ENCODE measurements at regions not wholly inside any gene's neighbourhood (a gene's known extent, or its start where the extent isn't known, plus 50 kb on each side); places are given as distances from the start of the nearest gene placed in this dataset.
"Not testable (repeated sequence)": the region's sequence is repeated elsewhere in the genome, so short reads cannot be mapped to it uniquely, and the experiment has no call there.

- H3K4me1 ChIP-seq (ENCODE audit: control insufficient read depth, insufficient read depth, low read length): no peaks in the 10 kb centered on the region
- DNase-seq (ENCODE audit: low read depth in 4 of 6, low spot score in 6 of 6): no peak
- H3K36me3 ChIP-seq (ENCODE audit: control insufficient read depth, insufficient read depth, low read length): no peaks in the 10 kb centered on the region
- no peaks in the 10 kb centered on the region for H3K9me3 ChIP-seq (ENCODE audit: control insufficient read depth, insufficient read depth, low read length)
- H3K4me3 ChIP-seq (ENCODE audit: low read depth, low read length): no peak overlapping the region
- H3K27me3 ChIP-seq (ENCODE audit: control insufficient read depth, insufficient read depth, low read length): no peaks in the 10 kb centered on the region
- no peak overlapping the region for H3K27ac ChIP-seq (ENCODE audit: low read depth, low read length)
These were observed 366.1 kb upstream of the RPS23 start for GRCh38 chr5:82644229-82644628.

DNA sequence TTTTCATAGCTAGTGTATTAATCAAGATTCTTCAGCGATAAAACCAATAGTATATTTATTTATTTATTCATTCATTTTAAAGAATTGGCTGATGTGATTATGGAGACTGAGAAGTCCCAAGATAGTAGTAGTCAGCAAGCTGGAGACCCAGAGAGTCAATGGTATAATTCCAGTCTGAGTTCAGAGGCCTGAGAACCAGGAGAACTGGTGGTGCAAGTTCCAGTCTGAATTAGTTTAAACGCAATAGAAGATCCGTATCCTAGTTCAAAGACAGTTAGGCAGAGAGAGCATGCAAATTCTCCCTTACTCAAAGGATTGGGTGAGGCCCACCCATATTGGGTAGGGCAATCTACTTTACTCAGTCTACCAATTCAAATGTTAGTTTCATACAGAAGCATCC lies 364.2 kb upstream of the RPS23 start:
- H3K4me1 ChIP-seq (ENCODE audit: control insufficient read depth, insufficient read depth, low read length): no peaks in the 10 kb centered on the region
- H3K27ac ChIP-seq (ENCODE audit: low read depth, low read length): no peak overlapping the region
- no peak overlapping the region for H3K4me3 ChIP-seq (ENCODE audit: low read depth, low read length)
- H3K36me3 ChIP-seq (ENCODE audit: control insufficient read depth, insufficient read depth, low read length): no peaks in the 10 kb centered on the region
- 100% methylated on average over 2 of the region's 3 CpGs for WGBS (ENCODE audit: insufficient coverage)
- H3K9me3 ChIP-seq (ENCODE audit: control insufficient read depth, insufficient read depth, low read length): no peaks in the 10 kb centered on the region
- no peak for DNase-seq (ENCODE audit: low read depth in 4 of 6, low spot score in 6 of 6)
- no peaks in the 10 kb centered on the region for H3K27me3 ChIP-seq (ENCODE audit: control insufficient read depth, insufficient read depth, low read length)

GRCh38 chr5:82641331-82642003 lies 363.3 kb upstream of the RPS23 start:
- DNase-seq (ENCODE audit: low read depth in 4 of 6, low spot score in 6 of 6): peak; percentile 76 to 97 (median 82)
- Histone ChIP-seq H3K27me3 (ENCODE audit: control insufficient read depth, insufficient read depth, low read length) (no peaks in the 10 kb centered on the region), H3K9me3 (ENCODE audit: control insufficient read depth, insufficient read depth, low read length) (no peaks in the 10 kb centered on the region), H3K4me1 (ENCODE audit: control insufficient read depth, insufficient read depth, low read length) (no peaks in the 10 kb centered on the region), H3K36me3 (ENCODE audit: control insufficient read depth, insufficient read depth, low read length) (no peaks in the 10 kb centered on the region), H3K4me3 (ENCODE audit: low read depth, low read length) (no peak overlapping the region), H3K27ac (ENCODE audit: low read depth, low read length) (peak overlapping the region; percentile 54)
- WGBS (ENCODE audit: insufficient coverage): 100% methylated on average over 1 of the region's 4 CpGs

DNA sequence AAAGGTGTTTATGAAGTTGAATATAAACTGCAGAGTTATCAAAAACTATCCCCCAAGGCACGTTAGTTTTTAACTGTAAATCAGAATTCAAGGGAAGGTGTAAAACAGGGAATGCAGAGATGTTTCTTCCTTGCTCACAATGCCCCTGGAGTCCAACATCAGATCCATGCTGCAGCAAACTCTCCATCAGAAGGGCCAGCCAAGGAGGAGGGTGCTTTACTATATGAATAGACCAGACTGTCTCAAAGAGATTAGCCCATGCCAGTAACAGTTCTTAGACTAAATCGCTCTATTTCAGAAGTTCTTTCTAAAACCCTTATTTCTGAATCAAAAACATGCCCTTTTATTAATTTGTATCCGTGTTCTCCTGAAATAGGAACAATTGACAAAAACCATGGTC lies 362.8 kb upstream of the RPS23 start:
- Histone ChIP-seq H3K9me3 (ENCODE audit: control insufficient read depth, insufficient read depth, low read length) (no peaks in the 10 kb centered on the region), H3K4me1 (ENCODE audit: control insufficient read depth, insufficient read depth, low read length) (no peaks in the 10 kb centered on the region), H3K27me3 (ENCODE audit: control insufficient read depth, insufficient read depth, low read length) (no peaks in the 10 kb centered on the region), H3K36me3 (ENCODE audit: control insufficient read depth, insufficient read depth, low read length) (no peaks in the 10 kb centered on the region), H3K27ac (ENCODE audit: low read depth, low read length) (peak overlapping the region; percentile 54), H3K4me3 (ENCODE audit: low read depth, low read length) (no peak overlapping the region)
- whole genome bisulfite sequencing (ENCODE audit: insufficient coverage): no CpG with 5 or more reads among the region's 3 CpGs
- peak in 3 of 6 donors; percentile 22 to 61 (median 52) for DNase-seq (ENCODE audit: low read depth in 4 of 6, low spot score in 6 of 6)

DNA sequence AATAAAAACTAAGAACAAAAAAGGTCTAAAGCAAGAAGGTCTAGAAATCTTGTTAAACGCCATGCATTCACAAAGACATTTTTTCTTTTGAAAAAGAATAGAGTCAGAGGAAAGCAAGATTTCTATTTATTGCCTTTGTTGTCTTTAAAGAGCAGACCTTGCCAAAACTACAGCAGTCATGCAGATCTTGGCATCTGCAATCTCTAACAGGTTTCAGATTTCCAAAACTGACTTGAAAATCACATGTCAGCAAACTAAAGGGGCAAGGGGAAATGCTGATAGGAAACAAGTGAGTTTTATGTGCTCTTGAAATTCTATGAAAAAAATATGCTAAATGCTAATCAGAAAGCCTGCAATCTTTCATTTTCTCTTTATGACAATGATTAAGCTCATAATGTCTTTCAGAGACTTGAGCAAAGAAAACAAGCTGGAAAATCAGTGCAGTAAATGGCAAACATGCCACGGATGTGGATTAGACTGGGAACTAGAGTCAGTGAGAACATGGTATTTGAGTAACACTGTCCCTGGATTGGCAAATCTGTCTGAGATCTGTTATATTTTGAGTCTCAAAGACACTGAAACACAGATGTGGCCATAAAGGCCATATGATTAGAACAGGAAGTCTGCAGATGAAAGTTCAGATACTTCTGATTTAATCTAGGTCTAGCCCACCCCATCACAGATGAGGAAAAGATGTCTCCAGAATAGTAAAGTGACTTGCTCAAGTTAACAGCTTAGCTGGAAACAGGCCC lies 361.4 kb upstream of the RPS23 start:
- no peaks in the 10 kb centered on the region for H3K9me3 ChIP-seq (ENCODE audit: control insufficient read depth, insufficient read depth, low read length)
- H3K4me1 ChIP-seq (ENCODE audit: control insufficient read depth, insufficient read depth, low read length): no peaks in the 10 kb centered on the region
- WGBS (ENCODE audit: insufficient coverage): 67% methylated on average over 1 of the region's 2 CpGs
- DNase-seq (ENCODE audit: low read depth in 4 of 6, low spot score in 6 of 6): peak in 2 of 6 donors; percentile 30 to 81
- H3K27me3 ChIP-seq (ENCODE audit: control insufficient read depth, insufficient read depth, low read length): no peaks in the 10 kb centered on the region
- H3K27ac ChIP-seq (ENCODE audit: low read depth, low read length): no peak overlapping the region
- no peak overlapping the region for H3K4me3 ChIP-seq (ENCODE audit: low read depth, low read length)
- H3K36me3 ChIP-seq (ENCODE audit: control insufficient read depth, insufficient read depth, low read length): no peaks in the 10 kb centered on the region

GRCh38 chr5:82636591-82636990 lies 358.4 kb upstream of the RPS23 start:
- Histone ChIP-seq H3K4me1 (ENCODE audit: control insufficient read depth, insufficient read depth, low read length) (no peaks in the 10 kb centered on the region), H3K4me3 (ENCODE audit: low read depth, low read length) (no peak overlapping the region), H3K36me3 (ENCODE audit: control insufficient read depth, insufficient read depth, low read length) (no peaks in the 10 kb centered on the region), H3K27ac (ENCODE audit: low read depth, low read length) (no peak overlapping the region), H3K9me3 (ENCODE audit: control insufficient read depth, insufficient read depth, low read length) (no peaks in the 10 kb centered on the region), H3K27me3 (ENCODE audit: control insufficient read depth, insufficient read depth, low read length) (no peaks in the 10 kb centered on the region)
- WGBS (ENCODE audit: insufficient coverage): 88% methylated on average over 1 of the region's 1 CpG
- no peak for DNase-seq (ENCODE audit: low read depth in 4 of 6, low spot score in 6 of 6)

- DNase-seq (ENCODE audit: low read depth in 4 of 6, low spot score in 6 of 6): peak in 2 of 6 donors; percentile 15 to 34
- no peaks in the 10 kb centered on the region for H3K27me3 ChIP-seq (ENCODE audit: control insufficient read depth, insufficient read depth, low read length)
- H3K27ac ChIP-seq (ENCODE audit: low read depth, low read length): no peak overlapping the region
- no peaks in the 10 kb centered on the region for H3K9me3 ChIP-seq (ENCODE audit: control insufficient read depth, insufficient read depth, low read length)
- H3K36me3 ChIP-seq (ENCODE audit: control insufficient read depth, insufficient read depth, low read length): no peaks in the 10 kb centered on the region
- WGBS (ENCODE audit: insufficient coverage): no CpG with 5 or more reads among the region's 4 CpGs
- no peak overlapping the region for H3K4me3 ChIP-seq (ENCODE audit: low read depth, low read length)
- no peaks in the 10 kb centered on the region for H3K4me1 ChIP-seq (ENCODE audit: control insufficient read depth, insufficient read depth, low read length)
These were observed 357.6 kb upstream of the RPS23 start for GRCh38 chr5:82635561-82636288.

DNA sequence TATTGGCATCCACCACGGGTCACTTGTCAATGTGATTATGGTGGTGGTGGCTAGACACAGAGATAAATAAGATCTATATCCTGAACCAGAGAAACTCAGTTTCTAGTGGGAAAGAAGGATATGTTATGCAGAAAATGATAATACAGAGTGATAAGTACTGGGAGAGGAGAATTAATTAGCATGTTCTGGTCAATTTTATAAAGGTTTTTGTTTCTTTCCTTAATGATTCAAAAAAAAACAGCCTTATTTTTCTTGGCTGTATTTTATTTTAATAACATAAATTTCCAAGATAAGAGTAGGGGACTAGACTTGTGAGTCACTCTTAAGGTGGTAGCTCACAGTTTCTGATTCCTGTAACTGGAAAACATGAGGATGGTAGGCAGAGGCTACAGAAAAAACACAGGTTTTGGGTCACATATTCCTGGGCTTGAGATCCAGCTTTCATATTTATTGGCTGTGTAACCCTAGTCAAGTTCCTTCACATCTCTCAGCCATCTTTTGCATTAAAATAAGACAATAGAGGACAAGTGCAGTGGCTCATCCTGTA lies 350.3 kb upstream of the RPS23 start:
- H3K27me3 ChIP-seq (ENCODE audit: control insufficient read depth, insufficient read depth, low read length): no peaks in the 10 kb centered on the region
- H3K9me3 ChIP-seq (ENCODE audit: control insufficient read depth, insufficient read depth, low read length): no peaks in the 10 kb centered on the region
- no CpG with 5 or more reads among the region's 1 CpG for WGBS (ENCODE audit: insufficient coverage)
- no peaks in the 10 kb centered on the region for H3K36me3 ChIP-seq (ENCODE audit: control insufficient read depth, insufficient read depth, low read length)
- no peak overlapping the region for H3K27ac ChIP-seq (ENCODE audit: low read depth, low read length)
- no peaks in the 10 kb centered on the region for H3K4me1 ChIP-seq (ENCODE audit: control insufficient read depth, insufficient read depth, low read length)
- H3K4me3 ChIP-seq (ENCODE audit: low read depth, low read length): no peak overlapping the region
- no peak for DNase-seq (ENCODE audit: low read depth in 4 of 6, low spot score in 6 of 6)

GRCh38 chr5:82626905-82627591 lies 348.9 kb upstream of the RPS23 start:
- DNase-seq (ENCODE audit: low read depth in 4 of 6, low spot score in 6 of 6); H3K36me3 ChIP-seq (ENCODE audit: control insufficient read depth, insufficient read depth, low read length); H3K9me3 ChIP-seq (ENCODE audit: control insufficient read depth, insufficient read depth, low read length); H3K27me3 ChIP-seq (ENCODE audit: control insufficient read depth, insufficient read depth, low read length); H3K4me3 ChIP-seq (ENCODE audit: low read depth, low read length); H3K27ac ChIP-seq (ENCODE audit: low read depth, low read length); H3K4me1 ChIP-seq (ENCODE audit: control insufficient read depth, insufficient read depth, low read length): not testable (repeated sequence)
- WGBS (ENCODE audit: insufficient coverage): 100% methylated on average over 2 of the region's 4 CpGs
